ENCODE measurements at regions not wholly inside any gene's neighbourhood (a gene's known extent, or its start where the extent isn't known, plus 50 kb on each side); places are given as distances from the start of the nearest gene placed in this dataset.

GRCh38 chr6:22966691-22967422 lies 397.5 kb downstream of the HDGFL1 start:
- Histone ChIP-seq H3K56ac (ENCODE audit: extremely low read depth, insufficient read depth, low read length) (no peak overlapping the region), H3K4me3 (ENCODE audit: insufficient read depth, low read depth, low read length) (no peak overlapping the region), H4K20me1 (ENCODE audit: insufficient read depth, low read length) (no peaks in the 10 kb centered on the region), H3K18ac (ENCODE audit: low read depth, low read length) (no peak overlapping the region), H2BK5ac (ENCODE audit: low read depth, low read length, poor library complexity, severe bottlenecking) (no peak overlapping the region), H3K23ac (ENCODE audit: low read depth, low read length) (no peak overlapping the region), H3K4ac (ENCODE audit: low read depth, low read length) (no peak overlapping the region), H3K4me2 (ENCODE audit: low read depth, low read length) (no peak overlapping the region), H4K5ac (ENCODE audit: low read depth, low read length) (no peak overlapping the region), H3K4me1 (ENCODE audit: control insufficient read depth, insufficient read depth, low read length) (no peaks in the 10 kb centered on the region), H2BK120ac (ENCODE audit: low read depth, low read length) (no peak overlapping the region), H3K27me3 (ENCODE audit: control insufficient read depth, insufficient read depth, low read length) (no peaks in the 10 kb centered on the region), H3K27ac (ENCODE audit: insufficient read depth, low read length) (no peak overlapping the region), H3K9me3 (ENCODE audit: control insufficient read depth, insufficient read depth, low read length) (peaks cover 2% of the 10 kb centered on the region; the same call in 1 of the 2 replicates), H2AK5ac (ENCODE audit: low read depth, low read length) (no peak overlapping the region), H2AFZ (replicated peaks; ENCODE audit: low read length, poor library complexity) (no peak overlapping the region), H3K14ac (replicated peaks; ENCODE audit: low read depth, low read length) (no peak overlapping the region), H2BK15ac (ENCODE audit: low read depth, low read length) (no peak overlapping the region), H4K8ac (ENCODE audit: low read depth in 2 of 2, low read length in 2 of 2) (no peak overlapping the region), H4K91ac (ENCODE audit: insufficient read depth, low read depth, low read length) (no peak overlapping the region), H3K79me1 (ENCODE audit: low read depth in 1 of 2, low read length in 2 of 2) (no peaks in the 10 kb centered on the region), H2AK9ac (replicated peaks; ENCODE audit: low read depth, low read length, poor library complexity) (no peak overlapping the region), H3K9ac (ENCODE audit: low read depth, low read length) (no peak overlapping the region), H3K36me3 (ENCODE audit: control insufficient read depth, insufficient read depth, low read length) (no peaks in the 10 kb centered on the region), H2BK20ac (ENCODE audit: low read depth, low read length) (no peak overlapping the region), H3K9me1 (ENCODE audit: insufficient read depth, low read length) (no peaks in the 10 kb centered on the region)
- in situ Hi-C loops (cut with MboI; ENCODE audit: low sequenced_read_pairs) (no loop called here), intact Hi-C loops (cut with micrococcal nuclease) (no loop called here), dilution Hi-C loops (cut with HindIII; ENCODE audit: low sequenced_read_pairs, unreplicated experiment) (no loop called here)
- TF ChIP-seq RFX5 (IDR thresholded peaks at IDR 0.05; ENCODE audit: low read depth, low read length) (no peak), RCOR1 (IDR thresholded peaks at IDR 0.05; ENCODE audit: insufficient replicate concordance, low read length) (no peak), RAD21 (IDR thresholded peaks at IDR 0.05; ENCODE audit: low read length) (no peak), MAFK (IDR thresholded peaks at IDR 0.05; ENCODE audit: low read depth, low read length) (no peak), CEBPB (IDR thresholded peaks at IDR 0.05; ENCODE audit: low read depth, low read length) (no peak), BHLHE40 (IDR thresholded peaks at IDR 0.05; ENCODE audit: low read depth, low read length) (no peak), NFE2L2 (IDR thresholded peaks at IDR 0.05; ENCODE audit: low read depth, low read length) (no peak), SMC3 (IDR thresholded peaks at IDR 0.05; ENCODE audit: low read depth, low read length) (no peak), FOS (IDR thresholded peaks at IDR 0.05; ENCODE audit: low read depth, low read length) (no peak), CHD1 (IDR thresholded peaks at IDR 0.05; ENCODE audit: low read depth, low read length) (no peak), MAZ (IDR thresholded peaks at IDR 0.05; ENCODE audit: borderline replicate concordance, low read depth, low read length) (no peak), MXI1 (IDR thresholded peaks at IDR 0.05; ENCODE audit: borderline replicate concordance, low read depth, low read length) (no peak), ELK1 (IDR thresholded peaks at IDR 0.05; ENCODE audit: borderline replicate concordance, low read depth, low read length) (no peak), POLR2A (IDR thresholded peaks at IDR 0.05; ENCODE audit: low read depth, low read length) (no peak)
- TF ChIP-seq, protein P1, sequence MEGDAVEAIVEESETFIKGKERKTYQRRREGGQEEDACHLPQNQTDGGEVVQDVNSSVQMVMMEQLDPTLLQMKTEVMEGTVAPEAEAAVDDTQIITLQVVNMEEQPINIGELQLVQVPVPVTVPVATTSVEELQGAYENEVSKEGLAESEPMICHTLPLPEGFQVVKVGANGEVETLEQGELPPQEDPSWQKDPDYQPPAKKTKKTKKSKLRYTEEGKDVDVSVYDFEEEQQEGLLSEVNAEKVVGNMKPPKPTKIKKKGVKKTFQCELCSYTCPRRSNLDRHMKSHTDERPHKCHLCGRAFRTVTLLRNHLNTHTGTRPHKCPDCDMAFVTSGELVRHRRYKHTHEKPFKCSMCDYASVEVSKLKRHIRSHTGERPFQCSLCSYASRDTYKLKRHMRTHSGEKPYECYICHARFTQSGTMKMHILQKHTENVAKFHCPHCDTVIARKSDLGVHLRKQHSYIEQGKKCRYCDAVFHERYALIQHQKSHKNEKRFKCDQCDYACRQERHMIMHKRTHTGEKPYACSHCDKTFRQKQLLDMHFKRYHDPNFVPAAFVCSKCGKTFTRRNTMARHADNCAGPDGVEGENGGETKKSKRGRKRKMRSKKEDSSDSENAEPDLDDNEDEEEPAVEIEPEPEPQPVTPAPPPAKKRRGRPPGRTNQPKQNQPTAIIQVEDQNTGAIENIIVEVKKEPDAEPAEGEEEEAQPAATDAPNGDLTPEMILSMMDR (conservative IDR thresholded peaks at IDR 0.05; ENCODE audit: low read depth, low read length): no peak
- TF ChIP-seq, protein P2, sequence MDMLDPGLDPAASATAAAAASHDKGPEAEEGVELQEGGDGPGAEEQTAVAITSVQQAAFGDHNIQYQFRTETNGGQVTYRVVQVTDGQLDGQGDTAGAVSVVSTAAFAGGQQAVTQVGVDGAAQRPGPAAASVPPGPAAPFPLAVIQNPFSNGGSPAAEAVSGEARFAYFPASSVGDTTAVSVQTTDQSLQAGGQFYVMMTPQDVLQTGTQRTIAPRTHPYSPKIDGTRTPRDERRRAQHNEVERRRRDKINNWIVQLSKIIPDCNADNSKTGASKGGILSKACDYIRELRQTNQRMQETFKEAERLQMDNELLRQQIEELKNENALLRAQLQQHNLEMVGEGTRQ (IDR thresholded peaks at IDR 0.05; ENCODE audit: low read depth, low read length): no peak
- POLR2A ChIA-PET (ENCODE audit: unreplicated experiment): no interaction called here
- no CpG with 5 or more reads among the region's 3 CpGs for WGBS, 2 experiments (ENCODE audit: extremely low coverage in 2 of 2, insufficient read length in 1 of 2)
- ATAC-seq (ENCODE audit: low read depth) (no peak), DNase-seq (no peak)
- no TSS peak for BruUV-seq (replicated peaks)
- CTCF ChIA-PET: no interaction called here
